Left ventricle myocardium superior (tissue), 1 donor: ENCODE measurements at regions not wholly inside any gene's neighbourhood (a gene's known extent, or its start where the extent isn't known, plus 50 kb on each side); places are given as distances from the start of the nearest gene placed in this dataset.

Source experiments
- ATAC-seq: fragments of 200-7000 bp; cut with Tn5 transposase; one replicate; pipeline ENCODE4 v1.9.1; 2020; ENCODE audit warnings: mild to moderate bottlenecking, moderate library complexity
- DNase-seq: peaks from one replicate; pipeline ENCODE4 v3.0.0-alpha.2; 2020
- intact Hi-C: fragments of 100-400 bp; cut with micrococcal nuclease; formaldehyde crosslinking; loops from one replicate; pipeline ENCODE4 v1.11.0; 2022
- donor health status: DM: no; HTN: yes; CAD: no; lungs with severe emphysema.

- ATAC-seq (no peak), DNase-seq (no peak)
- intact Hi-C loops, result no loop called here
These were observed 156.6 kb upstream of the LHCGR start for GRCh38 chr2:48912110-48912509.

- ATAC-seq (no peak), DNase-seq (no peak)
- intact Hi-C loops, result no loop called here
These were observed 155.4 kb upstream of the LHCGR start for GRCh38 chr2:48910961-48911360.

GRCh38 chr2:48906633-48907032, 151.1 kb upstream of the LHCGR start:
- DNase-seq (no peak), ATAC-seq (peak; percentile 66)
- intact Hi-C loops, result no loop called here

- intact Hi-C loops, result no loop called here
- DNase-seq (peak; percentile 40), ATAC-seq (peak; percentile 45)
These were observed 150.2 kb upstream of the LHCGR start for GRCh38 chr2:48905696-48906095.

GRCh38 chr2:48902521-48902920, 147.0 kb upstream of the LHCGR start:
- intact Hi-C loops, result no loop called here
- DNase-seq (no peak), ATAC-seq (no peak)

GRCh38 chr2:48901416-48901815, 145.9 kb upstream of the LHCGR start:
- DNase-seq (no peak), ATAC-seq (no peak)
- intact Hi-C loops, result no loop called here

- intact Hi-C loops, result no loop called here
- ATAC-seq (no peak), DNase-seq (no peak)
These were observed 145.5 kb upstream of the LHCGR start for GRCh38 chr2:48901015-48901343.

- ATAC-seq (no peak), DNase-seq (no peak)
- intact Hi-C loops, result no loop called here
These were observed 144.9 kb upstream of the LHCGR start for GRCh38 chr2:48900321-48901014.

GRCh38 chr2:48896870-48897269, 141.3 kb upstream of the LHCGR start:
- DNase-seq (no peak), ATAC-seq (no peak)
- intact Hi-C loops, result no loop called here

GRCh38 chr2:48890454-48891131, 135.1 kb upstream of the LHCGR start:
- no peak for DNase-seq
- no peak for ATAC-seq
- intact Hi-C loops, result no loop called here

- intact Hi-C loops, result no loop called here
- ATAC-seq (no peak), DNase-seq (no peak)
These were observed 132.5 kb upstream of the LHCGR start for GRCh38 chr2:48888066-48888465.

- ATAC-seq, result no peak
- intact Hi-C loops, result no loop called here
- DNase-seq, result no peak
These were observed 131.4 kb upstream of the LHCGR start for GRCh38 chr2:48886919-48887318.

- intact Hi-C loops, result no loop called here
- DNase-seq, result no peak
- no peak for ATAC-seq
These were observed 130.3 kb upstream of the LHCGR start for GRCh38 chr2:48885841-48886240.

GRCh38 chr2:48883661-48884060, 128.1 kb upstream of the LHCGR start:
- intact Hi-C loops, result no loop called here
- ATAC-seq, result no peak
- DNase-seq, result no peak

- DNase-seq (no peak), ATAC-seq (no peak)
- intact Hi-C loops, result no loop called here
These were observed 118.8 kb upstream of the LHCGR start for GRCh38 chr2:48874282-48874681.

- DNase-seq, result no peak
- ATAC-seq, result no peak
- intact Hi-C loops, result no loop called here
These were observed 118.1 kb upstream of the LHCGR start for GRCh38 chr2:48873666-48874065.

GRCh38 chr2:48870942-48871341, 115.4 kb upstream of the LHCGR start:
- no peak for DNase-seq
- intact Hi-C loops, result no loop called here
- ATAC-seq, result no peak

- intact Hi-C loops, result no loop called here
- DNase-seq (no peak), ATAC-seq (no peak)
These were observed 115.0 kb upstream of the LHCGR start for GRCh38 chr2:48870503-48870902.

GRCh38 chr2:48865704-48866103, 110.2 kb upstream of the LHCGR start:
- intact Hi-C loops, result no loop called here
- DNase-seq, result no peak
- no peak for ATAC-seq

- intact Hi-C loops, result no loop called here
- no peak for DNase-seq
- no peak for ATAC-seq
These were observed 104.9 kb upstream of the LHCGR start for GRCh38 chr2:48860380-48860779.

- intact Hi-C loops, result no loop called here
- ATAC-seq (no peak), DNase-seq (no peak)
These were observed 101.1 kb upstream of the LHCGR start for GRCh38 chr2:48856657-48857056.
